ENCODE measurements at regions not wholly inside any gene's neighbourhood (a gene's known extent, or its start where the extent isn't known, plus 50 kb on each side); places are given as distances from the start of the nearest gene placed in this dataset.
"Not testable (repeated sequence)": the region's sequence is repeated elsewhere in the genome, so short reads cannot be mapped to it uniquely, and the experiment has no call there.

DNA sequence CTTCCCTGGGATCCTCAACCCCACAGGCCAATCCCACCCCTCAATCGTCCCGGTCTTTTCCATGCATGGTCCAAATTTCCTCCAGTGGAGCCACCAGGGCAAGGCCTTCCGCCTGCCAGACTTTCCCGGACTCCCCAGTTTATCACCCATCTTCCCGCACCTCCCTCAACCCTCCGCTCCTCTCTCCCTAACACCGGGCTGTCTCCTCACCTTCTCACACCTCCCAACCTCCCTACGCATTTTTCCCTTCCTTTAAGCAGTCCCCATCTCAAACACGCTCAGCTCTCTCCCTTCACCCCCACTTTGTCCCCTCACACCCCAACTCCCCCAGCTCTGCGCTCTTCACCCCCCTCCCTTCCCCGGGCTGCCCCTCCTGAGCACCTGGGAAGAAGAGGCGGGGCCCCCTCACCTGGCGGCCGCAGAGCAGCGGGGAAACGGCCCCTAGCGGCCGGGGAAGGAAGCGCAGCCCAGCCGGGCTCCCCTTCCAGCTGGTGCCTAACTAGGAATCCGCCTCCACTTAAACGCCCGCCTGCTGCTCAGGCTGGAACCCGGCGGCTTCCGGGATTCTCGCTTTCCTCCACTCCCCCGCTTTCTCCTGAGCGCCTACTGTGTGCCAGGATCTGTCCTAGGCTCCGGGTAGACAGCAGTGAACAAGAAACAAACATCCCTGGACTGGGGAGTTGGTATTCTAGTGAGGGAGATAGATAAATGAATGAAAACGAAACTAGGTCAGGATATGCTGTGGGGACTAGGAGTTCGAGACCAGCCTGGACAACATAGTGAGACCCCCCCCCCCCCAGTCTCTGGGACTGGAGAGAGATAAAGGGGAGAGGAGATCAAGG lies 126.7 kb downstream of the CRLF3 start:
- peak overlapping the region; percentile 50 for H3K9ac ChIP-seq (ENCODE audit: control insufficient read depth, extremely low read depth, insufficient read depth, low read length)
- not testable (repeated sequence) for H3K27me3 ChIP-seq (ENCODE audit: control insufficient read depth, extremely low read depth, insufficient read depth, low read length)

GRCh38 chr17:30696234-30696633 lies 128.3 kb downstream of the CRLF3 start:
- Histone ChIP-seq H3K9me1 (ENCODE audit: control insufficient read depth, extremely low read depth, insufficient read depth, low read length) (no peaks in the 10 kb centered on the region), H3K4me1 (ENCODE audit: control insufficient read depth, extremely low read depth, insufficient read depth, low read length) (no peaks in the 10 kb centered on the region), H3K27ac (ENCODE audit: control insufficient read depth, insufficient read depth, low read length) (no peak overlapping the region), H4K20me1 (ENCODE audit: control insufficient read depth, extremely low read depth, insufficient read depth, low read length) (no peaks in the 10 kb centered on the region), H3K9me3 (ENCODE audit: control insufficient read depth, low read depth, low read length) (no peaks in the 10 kb centered on the region), H3K4me2 (ENCODE audit: control insufficient read depth, extremely low read depth, insufficient read depth, low read depth, low read length) (no peak overlapping the region), H3K9ac (ENCODE audit: control insufficient read depth, extremely low read depth, insufficient read depth, low read length) (no peak overlapping the region), H3K79me2 (ENCODE audit: control insufficient read depth, insufficient read depth, low read length) (no peaks in the 10 kb centered on the region), H3K4me3 (ENCODE audit: control insufficient read depth in 2 of 3, extremely low read depth in 1 of 3, insufficient read depth in 2 of 3, low read depth in 1 of 3, low read length in 3 of 3) (no peak overlapping the region), H3K36me3 (ENCODE audit: control insufficient read depth in 2 of 2, extremely low read depth in 1 of 2, insufficient read depth in 2 of 2, low read length in 2 of 2) (no peaks in the 10 kb centered on the region), H2AFZ (ENCODE audit: control insufficient read depth, low read length) (no peak overlapping the region), H3K27me3 (ENCODE audit: control insufficient read depth, extremely low read depth, insufficient read depth, low read length) (no peaks in the 10 kb centered on the region)
- FAIRE-seq (no peak), DNase-seq (ENCODE audit: low read depth, low spot score) (no peak)
- TF ChIP-seq, protein P1, sequence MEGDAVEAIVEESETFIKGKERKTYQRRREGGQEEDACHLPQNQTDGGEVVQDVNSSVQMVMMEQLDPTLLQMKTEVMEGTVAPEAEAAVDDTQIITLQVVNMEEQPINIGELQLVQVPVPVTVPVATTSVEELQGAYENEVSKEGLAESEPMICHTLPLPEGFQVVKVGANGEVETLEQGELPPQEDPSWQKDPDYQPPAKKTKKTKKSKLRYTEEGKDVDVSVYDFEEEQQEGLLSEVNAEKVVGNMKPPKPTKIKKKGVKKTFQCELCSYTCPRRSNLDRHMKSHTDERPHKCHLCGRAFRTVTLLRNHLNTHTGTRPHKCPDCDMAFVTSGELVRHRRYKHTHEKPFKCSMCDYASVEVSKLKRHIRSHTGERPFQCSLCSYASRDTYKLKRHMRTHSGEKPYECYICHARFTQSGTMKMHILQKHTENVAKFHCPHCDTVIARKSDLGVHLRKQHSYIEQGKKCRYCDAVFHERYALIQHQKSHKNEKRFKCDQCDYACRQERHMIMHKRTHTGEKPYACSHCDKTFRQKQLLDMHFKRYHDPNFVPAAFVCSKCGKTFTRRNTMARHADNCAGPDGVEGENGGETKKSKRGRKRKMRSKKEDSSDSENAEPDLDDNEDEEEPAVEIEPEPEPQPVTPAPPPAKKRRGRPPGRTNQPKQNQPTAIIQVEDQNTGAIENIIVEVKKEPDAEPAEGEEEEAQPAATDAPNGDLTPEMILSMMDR (optimal IDR thresholded peaks at IDR 0.05 in 1 of 3, IDR thresholded peaks at IDR 0.05 in 1 of 3, conservative IDR thresholded peaks at IDR 0.05 in 1 of 3; ENCODE audit: extremely low read depth in 1 of 3, insufficient read depth in 2 of 3, low read length in 3 of 3): no peak
- no peak for TF ChIP-seq EZH2 (IDR thresholded peaks at IDR 0.05; ENCODE audit: low read length)
- dilution Hi-C loops (cut with MboI; ENCODE audit: extremely low pct_ligation_motif_present, low sequenced_read_pairs): no loop called here

More for the DNA sequence above, 126.7 kb downstream of the CRLF3 start:
- H3K4me1 ChIP-seq (ENCODE audit: control insufficient read depth, extremely low read depth, insufficient read depth, low read length); DNase-seq (ENCODE audit: low read depth, low spot score); H3K9me1 ChIP-seq (ENCODE audit: control insufficient read depth, extremely low read depth, insufficient read depth, low read length); H3K27ac ChIP-seq (ENCODE audit: control insufficient read depth, insufficient read depth, low read length); H3K79me2 ChIP-seq (ENCODE audit: control insufficient read depth, insufficient read depth, low read length); H4K20me1 ChIP-seq (ENCODE audit: control insufficient read depth, extremely low read depth, insufficient read depth, low read length); H3K9me3 ChIP-seq (ENCODE audit: control insufficient read depth, low read depth, low read length); dilution Hi-C loops (cut with MboI; ENCODE audit: extremely low pct_ligation_motif_present, low sequenced_read_pairs); H3K36me3 ChIP-seq (ENCODE audit: control insufficient read depth in 2 of 2, extremely low read depth in 1 of 2, insufficient read depth in 2 of 2, low read length in 2 of 2): not testable (repeated sequence)
- Histone ChIP-seq H2AFZ (ENCODE audit: control insufficient read depth, low read length) (peak overlapping the region; percentile 89), H3K4me2 (ENCODE audit: control insufficient read depth, extremely low read depth, insufficient read depth, low read depth, low read length) (peak overlapping the region; percentile 66), H3K4me3 (ENCODE audit: control insufficient read depth in 2 of 3, extremely low read depth in 1 of 3, insufficient read depth in 2 of 3, low read depth in 1 of 3, low read length in 3 of 3) (peak overlapping the region; percentile 21 to 63 (median 62))
- TF ChIP-seq, protein P1 (optimal IDR thresholded peaks at IDR 0.05 in 1 of 3, IDR thresholded peaks at IDR 0.05 in 1 of 3, conservative IDR thresholded peaks at IDR 0.05 in 1 of 3; ENCODE audit: extremely low read depth in 1 of 3, insufficient read depth in 2 of 3, low read length in 3 of 3): peak in 2 of 3 experiments; percentile 59 to 90
- FAIRE-seq: peak; percentile 67

DNA sequence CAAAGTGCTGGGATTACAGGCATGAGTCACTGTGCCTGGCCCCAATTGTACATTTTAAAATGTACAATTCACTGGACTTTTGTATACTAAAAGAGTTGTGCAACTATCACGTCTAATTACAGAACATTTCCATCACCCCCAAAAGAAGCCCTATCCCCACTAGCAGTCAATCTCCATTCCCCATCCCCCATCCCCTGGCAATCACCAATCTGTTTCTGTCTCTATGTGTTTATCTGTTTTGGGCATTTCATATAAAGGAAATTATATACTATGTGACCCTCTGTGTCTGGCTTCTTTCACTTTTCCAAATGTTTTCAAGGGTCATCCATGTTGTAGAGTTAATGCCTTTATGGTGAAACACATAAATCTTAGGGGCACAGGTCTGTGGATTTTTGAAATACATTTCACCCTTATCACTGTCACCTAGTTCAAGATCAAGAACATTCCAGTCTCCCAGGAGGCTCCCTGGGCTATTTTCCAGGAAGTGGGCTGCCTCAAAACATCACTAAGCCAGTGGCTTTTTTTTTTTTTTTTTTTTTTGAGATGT lies 129.2 kb downstream of the CRLF3 start:
- FAIRE-seq; H3K27me3 ChIP-seq (ENCODE audit: control insufficient read depth, extremely low read depth, insufficient read depth, low read length); H4K20me1 ChIP-seq (ENCODE audit: control insufficient read depth, extremely low read depth, insufficient read depth, low read length); H3K9ac ChIP-seq (ENCODE audit: control insufficient read depth, extremely low read depth, insufficient read depth, low read length); H3K9me3 ChIP-seq (ENCODE audit: control insufficient read depth, low read depth, low read length); H3K9me1 ChIP-seq (ENCODE audit: control insufficient read depth, extremely low read depth, insufficient read depth, low read length); H3K36me3 ChIP-seq (ENCODE audit: control insufficient read depth in 2 of 2, extremely low read depth in 1 of 2, insufficient read depth in 2 of 2, low read length in 2 of 2); dilution Hi-C loops (cut with MboI; ENCODE audit: extremely low pct_ligation_motif_present, low sequenced_read_pairs); H2AFZ ChIP-seq (ENCODE audit: control insufficient read depth, low read length); H3K4me1 ChIP-seq (ENCODE audit: control insufficient read depth, extremely low read depth, insufficient read depth, low read length); DNase-seq (ENCODE audit: low read depth, low spot score); H3K4me3 ChIP-seq (ENCODE audit: control insufficient read depth in 2 of 3, extremely low read depth in 1 of 3, insufficient read depth in 2 of 3, low read depth in 1 of 3, low read length in 3 of 3); H3K79me2 ChIP-seq (ENCODE audit: control insufficient read depth, insufficient read depth, low read length); H3K27ac ChIP-seq (ENCODE audit: control insufficient read depth, insufficient read depth, low read length); H3K4me2 ChIP-seq (ENCODE audit: control insufficient read depth, extremely low read depth, insufficient read depth, low read depth, low read length): not testable (repeated sequence)

Measured in keratinocyte (primary cell).